NT2/D1 (cell line): ENCODE measurements at regions not wholly inside any gene's neighbourhood (a gene's known extent, or its start where the extent isn't known, plus 50 kb on each side); places are given as distances from the start of the nearest gene placed in this dataset.

Source experiments
- DNase-seq: peaks from one replicate; pipeline ENCODE4 v3.0.0-alpha.2; 2011; ENCODE audit warnings: low read depth, low spot score
- H3K27me3 ChIP-seq: 2 replicates; pipeline ENCODE4 v1.6.0; 2011; ENCODE audit warnings: mild to moderate bottlenecking; ENCODE audit not compliant: insufficient read length, insufficient read depth
- H3K36me3 ChIP-seq: 2 replicates; pipeline ENCODE4 v1.6.1; 2011; ENCODE audit warnings: mild to moderate bottlenecking, low read length, mixed read lengths; ENCODE audit not compliant: insufficient read depth, insufficient read length
- H3K4me1 ChIP-seq: 2 replicates; pipeline ENCODE4 v1.5.1; 2011; ENCODE audit not compliant: insufficient read depth, insufficient read length
- H3K4me3 ChIP-seq: 2 replicates; pipeline ENCODE4 v1.5.1; 2011; ENCODE audit warnings: low read depth; ENCODE audit not compliant: insufficient read length
- H3K9ac ChIP-seq: 2 replicates; pipeline ENCODE4 v1.6.0; 2011; ENCODE audit warnings: low read depth; ENCODE audit not compliant: insufficient read length
- H3K9me3 ChIP-seq: 2 replicates; pipeline ENCODE4 v1.5.1; 2011; ENCODE audit warnings: mild to moderate bottlenecking, low read length; ENCODE audit not compliant: insufficient read depth
- SUZ12 ChIP-seq: IDR thresholded peaks from 2 replicates; pipeline ENCODE4 v1.6.1; 2011; ENCODE audit not compliant: insufficient read length, insufficient read depth; ENCODE audit errors: extremely low read depth
- YY1 ChIP-seq: IDR thresholded peaks from 2 replicates; pipeline ENCODE4 v1.6.1; 2011; ENCODE audit not compliant: insufficient read length, insufficient read depth
- ZNF274 ChIP-seq: IDR thresholded peaks from 2 replicates; pipeline ENCODE4 v1.6.1; 2011; ENCODE audit warnings: mild to moderate bottlenecking, low read depth, low read length

- TF ChIP-seq SUZ12, result no peak
- TF ChIP-seq ZNF274, result no peak
- TF ChIP-seq YY1, result no peak
- Histone ChIP-seq H3K4me3 (no peak overlapping the region), H3K9ac (no peak overlapping the region), H3K4me1 (no peaks in the 10 kb centered on the region), H3K9me3 (no peaks in the 10 kb centered on the region), H3K27me3 (peaks cover 7% of the 10 kb centered on the region), H3K36me3 (no peaks in the 10 kb centered on the region)
- DNase-seq, result no peak
Measured at GRCh38 chr12:107501681-107502080, 183.9 kb upstream of the PWP1 start.

- Histone ChIP-seq H3K9ac (no peak overlapping the region), H3K4me1 (no peaks in the 10 kb centered on the region), H3K27me3 (peaks cover 7% of the 10 kb centered on the region), H3K9me3 (no peaks in the 10 kb centered on the region), H3K36me3 (no peaks in the 10 kb centered on the region), H3K4me3 (no peak overlapping the region)
- no peak for DNase-seq
- TF ChIP-seq SUZ12 (no peak), ZNF274 (no peak), YY1 (no peak)
Measured at GRCh38 chr12:107503129-107503855, 182.3 kb upstream of the PWP1 start.

- no peaks in the 10 kb centered on the region for H3K4me1 ChIP-seq
- no peak for TF ChIP-seq ZNF274
- TF ChIP-seq SUZ12, result no peak
- TF ChIP-seq YY1, result no peak
- no peak overlapping the region for H3K9ac ChIP-seq
- peaks cover 7% of the 10 kb centered on the region for H3K27me3 ChIP-seq
- no peak for DNase-seq
- no peak overlapping the region for H3K4me3 ChIP-seq
- H3K36me3 ChIP-seq, result no peaks in the 10 kb centered on the region
- no peaks in the 10 kb centered on the region for H3K9me3 ChIP-seq
Measured at GRCh38 chr12:107503887-107504885, 181.4 kb upstream of the PWP1 start.

GRCh38 chr12:107509421-107509820 lies 176.2 kb upstream of the PWP1 start:
- DNase-seq, result no peak
- no peak for TF ChIP-seq ZNF274
- TF ChIP-seq YY1, result no peak
- no peak for TF ChIP-seq SUZ12

GRCh38 chr12:107510211-107510610 lies 175.4 kb upstream of the PWP1 start:
- TF ChIP-seq ZNF274 (no peak), SUZ12 (no peak), YY1 (no peak)
- Histone ChIP-seq H3K4me1 (no peaks in the 10 kb centered on the region), H3K27me3 (no peaks in the 10 kb centered on the region), H3K9ac (no peak overlapping the region), H3K9me3 (no peaks in the 10 kb centered on the region), H3K36me3 (no peaks in the 10 kb centered on the region), H3K4me3 (no peak overlapping the region)
- DNase-seq, result no peak

More at GRCh38 chr12:107509421-107509820, 176.2 kb upstream of the PWP1 start:
- Histone ChIP-seq H3K9me3 (no peaks in the 10 kb centered on the region), H3K4me3 (no peak overlapping the region), H3K27me3 (peaks cover 7% of the 10 kb centered on the region), H3K4me1 (no peaks in the 10 kb centered on the region), H3K9ac (no peak overlapping the region), H3K36me3 (no peaks in the 10 kb centered on the region)

GRCh38 chr12:107511292-107511691 lies 174.3 kb upstream of the PWP1 start:
- no peak for DNase-seq
- Histone ChIP-seq H3K27me3 (no peaks in the 10 kb centered on the region), H3K4me3 (no peak overlapping the region), H3K9ac (no peak overlapping the region), H3K4me1 (peaks cover 2% of the 10 kb centered on the region), H3K36me3 (no peaks in the 10 kb centered on the region), H3K9me3 (no peaks in the 10 kb centered on the region)
- TF ChIP-seq ZNF274 (no peak), SUZ12 (no peak), YY1 (no peak)

GRCh38 chr12:107512391-107512790 lies 173.2 kb upstream of the PWP1 start:
- Histone ChIP-seq H3K9ac (no peak overlapping the region), H3K36me3 (no peaks in the 10 kb centered on the region), H3K27me3 (no peaks in the 10 kb centered on the region), H3K9me3 (no peaks in the 10 kb centered on the region), H3K4me3 (no peak overlapping the region), H3K4me1 (peaks cover 2% of the 10 kb centered on the region)
- DNase-seq, result no peak
- TF ChIP-seq YY1 (no peak), ZNF274 (no peak), SUZ12 (no peak)
